A549 (cell line): ENCODE measurements at regions not wholly inside any gene's neighbourhood (a gene's known extent, or its start where the extent isn't known, plus 50 kb on each side); places are given as distances from the start of the nearest gene placed in this dataset.
"Not testable (repeated sequence)": the region's sequence is repeated elsewhere in the genome, so short reads cannot be mapped to it uniquely, and the experiment has no call there.

ENCODE experiments used
- ATAC-seq, 2 experiments: fragments of 200-7000 bp in 1 of 2; fragments of >200 bp in 1 of 2; cut with Nextera tagmentation in 1 of 2; cut with Tn5 transposase in 1 of 2; 3 replicates each; pipeline versions ENCODE4 v1.8.0 to v1.9.1; 2018 to 2020; ENCODE audit warnings: mild to moderate bottlenecking in 1 of 2, moderate library complexity in 1 of 2
- CTCF ChIA-PET: fragments of 300-600 bp; sonication (Branson Sonifier 250); formaldehyde crosslinking; extraction: SDS; loops from one replicate; lab custom pipeline; 2021; ENCODE audit warnings: antibody characterized with exemption, inconsistent platforms; lab: Yijun Ruan, JAX
- POLR2A ChIA-PET: fragments of 350-600 bp; formaldehyde crosslinking; extraction: SDS; loops from one replicate; lab custom pipeline; 2021; ENCODE audit warnings: antibody characterized with exemption, inconsistent platforms; lab: Yijun Ruan, JAX
- DNase-seq, 2 experiments: peaks; one replicate each; pipeline versions ENCODE4 v3.0.0 to v3.0.0-alpha.2; 2011 to 2016; ENCODE audit warnings: low read depth in 1 of 2, low spot score in 1 of 2
- FAIRE-seq: peaks from 2 replicates; lab custom pipeline; 2011; peaks lifted over from hg19 to GRCh38; lab: Jason Lieb, UNC
- H3K27ac ChIP-seq, 2 experiments: fragments of >200 bp; sonication (Bioruptor Twin); formaldehyde crosslinking; 3 replicates each; pipeline ENCODE4 v1.5.1; 2016 to 2017
- H3K4me1 ChIP-seq: fragments of >200 bp; sonication (Bioruptor Twin); formaldehyde crosslinking; 3 replicates; pipeline ENCODE4 v1.6.1; 2016
- H3K4me2 ChIP-seq: fragments of >200 bp; sonication (Bioruptor Twin); formaldehyde crosslinking; 3 replicates; pipeline ENCODE4 v1.6.1; 2016
- H3K4me3 ChIP-seq: fragments of >200 bp; sonication (Bioruptor Twin); formaldehyde crosslinking; 3 replicates; pipeline ENCODE4 v1.5.1; 2016
- H3K9me3 ChIP-seq: fragments of >200 bp; sonication (Bioruptor Twin); formaldehyde crosslinking; 3 replicates; pipeline ENCODE4 v1.6.1; 2016
- ATOH8 ChIP-seq: fragments of 250-450 bp; sonication (Bioruptor Pico); IDR thresholded peaks from 2 replicates; pipeline ENCODE4 v1.5.0; 2020; ENCODE audit warnings: low read depth, mild to moderate bottlenecking, moderate library complexity
- CBX2 ChIP-seq: fragments of 200-600 bp; sonication (generic); IDR thresholded peaks from 2 replicates; pipeline ENCODE4 v1.6.1; 2016; ENCODE audit warnings: low read depth, mild to moderate bottlenecking, borderline replicate concordance
- CBX8 ChIP-seq: fragments of 200-600 bp; sonication (generic); IDR thresholded peaks from 2 replicates; pipeline ENCODE4 v1.6.1; 2016
- CHD2 ChIP-seq: fragments of 150-350 bp; IDR thresholded peaks from 2 replicates; pipeline ENCODE4 v1.6.1; 2014; ENCODE audit warnings: low read length; ENCODE audit not compliant: partially characterized antibody
- CTCF ChIP-seq: fragments of >200 bp; sonication (Bioruptor Twin); formaldehyde crosslinking; IDR thresholded peaks from 3 replicates; pipeline ENCODE4 v1.5.1; 2016
- EHF ChIP-seq: fragments of 250-450 bp; sonication (Bioruptor Pico); IDR thresholded peaks from 2 replicates; pipeline ENCODE4 v1.5.0; 2020; ENCODE audit warnings: mild to moderate bottlenecking
- ESRRA ChIP-seq: fragments of 150-350 bp; IDR thresholded peaks from 2 replicates; pipeline ENCODE4 v1.6.1; 2014; ENCODE audit warnings: mild to moderate bottlenecking, low read length, borderline replicate concordance
- FOXS1 ChIP-seq: fragments of 250-450 bp; sonication (Bioruptor Pico); IDR thresholded peaks from 2 replicates; pipeline ENCODE4 v1.5.0; 2020; ENCODE audit warnings: mild to moderate bottlenecking, moderate library complexity
- HEYL ChIP-seq: fragments of 250-450 bp; sonication (Bioruptor Pico); IDR thresholded peaks from 2 replicates; pipeline ENCODE4 v1.8.0; 2021; ENCODE audit warnings: mild to moderate bottlenecking, moderate library complexity
- HMGXB4 ChIP-seq: fragments of 250-450 bp; sonication (Bioruptor Pico); IDR thresholded peaks from 2 replicates; pipeline ENCODE4 v1.5.0; 2021; ENCODE audit warnings: mild to moderate bottlenecking, moderate library complexity, borderline replicate concordance
- HOXB5 ChIP-seq: fragments of 250-450 bp; sonication (Bioruptor Pico); IDR thresholded peaks from 2 replicates; pipeline ENCODE4 v1.5.0; 2020; ENCODE audit warnings: mild to moderate bottlenecking, moderate library complexity
- NFE2L2 ChIP-seq: fragments of 150-350 bp; conservative IDR thresholded peaks from 2 replicates; pipeline ENCODE4 v1.6.1; 2014; ENCODE audit warnings: low read length
- NR3C1 ChIP-seq: fragments of >200 bp; sonication (Bioruptor Twin); formaldehyde crosslinking; IDR thresholded peaks from 3 replicates; pipeline ENCODE4 v1.6.1; 2017
- RARB ChIP-seq: fragments of 250-450 bp; sonication (Bioruptor Pico); IDR thresholded peaks from 2 replicates; pipeline ENCODE4 v1.8.0; 2021; ENCODE audit warnings: mild to moderate bottlenecking, moderate library complexity
- RCOR1 ChIP-seq: fragments of 150-350 bp; IDR thresholded peaks from 2 replicates; pipeline ENCODE4 v1.6.1; 2014; ENCODE audit warnings: antibody characterized with exemption, low read length, low read depth
- RFX5 ChIP-seq: fragments of 450-650 bp; IDR thresholded peaks from 2 replicates; pipeline ENCODE4 v1.7.1; 2014; ENCODE audit warnings: antibody characterized with exemption, mild to moderate bottlenecking, moderate library complexity
- TP53 ChIP-seq: fragments of 250-450 bp; sonication (Bioruptor Pico); IDR thresholded peaks from 2 replicates; pipeline ENCODE4 v1.5.0; 2021; ENCODE audit warnings: mild to moderate bottlenecking, moderate library complexity
- ZSCAN20 ChIP-seq: fragments of 250-450 bp; sonication (Bioruptor Pico); IDR thresholded peaks from 2 replicates; pipeline ENCODE4 v1.8.0; 2022; ENCODE audit warnings: mild to moderate bottlenecking, moderate library complexity
- WGBS: methylation state at CpG from one replicate; pipeline ENCODE4 v1.1.6; 2017; ENCODE audit errors: missing lambda C conversion rate; 5-methylcytosine and 5-hydroxymethylcytosine counted together

GRCh38 chr16:35154627-35155026, 1695.2 kb downstream of the TP53TG3F start:
- DNase-seq: no peak
- no peaks in the 10 kb centered on the region; the same call in 2 of the 3 replicates for H3K9me3 ChIP-seq
- FAIRE-seq: no peak
- H3K27ac ChIP-seq: no peak overlapping the region
- ChIA-PET CTCF (no interaction called here), POLR2A (no interaction called here)
- no peak overlapping the region for H3K4me3 ChIP-seq
- H3K4me1 ChIP-seq: no peaks in the 10 kb centered on the region
- no peak for ATAC-seq
- no peak for TF ChIP-seq ESRRA
- no peak for TF ChIP-seq RFX5
- TF ChIP-seq ATOH8 (CRISPR knock-in tag): no peak
- TF ChIP-seq EHF (CRISPR knock-in tag): no peak
- TF ChIP-seq HOXB5 (CRISPR knock-in tag): no peak
- TF ChIP-seq CHD2: no peak
- TF ChIP-seq FOXS1: no peak
- no peak for TF ChIP-seq HMGXB4 (CRISPR knock-in tag)
- no peak for TF ChIP-seq CBX2
- TF ChIP-seq NR3C1: no peak
- TF ChIP-seq RARB (CRISPR knock-in tag): no peak
- no peak for TF ChIP-seq TP53 (CRISPR knock-in tag)
- no peak for TF ChIP-seq CTCF
- TF ChIP-seq RCOR1: no peak
- TF ChIP-seq ZSCAN20 (CRISPR knock-in tag): no peak
- no peak for TF ChIP-seq CBX8
- no peak for TF ChIP-seq HEYL (CRISPR knock-in tag)
- TF ChIP-seq NFE2L2: no peak
- H3K4me2 ChIP-seq: no peak overlapping the region

- CTCF ChIA-PET, POLR2A ChIA-PET, DNase-seq, FAIRE-seq, H3K4me1 ChIP-seq, H3K9me3 ChIP-seq, H3K4me3 ChIP-seq, ATAC-seq, H3K4me2 ChIP-seq, H3K27ac ChIP-seq: not testable (repeated sequence)
- 35% methylated on average over 14 of the region's 15 CpGs for WGBS
These were observed 1698.1 kb downstream of the TP53TG3F start for GRCh38 chr16:35157549-35157948.

- H3K4me3 ChIP-seq, H3K4me1 ChIP-seq, ATAC-seq, CTCF ChIA-PET, H3K9me3 ChIP-seq, POLR2A ChIA-PET, FAIRE-seq, H3K27ac ChIP-seq, H3K4me2 ChIP-seq, DNase-seq: not testable (repeated sequence)
- WGBS: 46% methylated on average over 11 of the region's 14 CpGs
These were observed 1709.9 kb downstream of the TP53TG3F start for GRCh38 chr16:35169324-35169723.

GRCh38 chr16:35170061-35170460, 1710.6 kb downstream of the TP53TG3F start:
- H3K4me2 ChIP-seq, POLR2A ChIA-PET, H3K4me3 ChIP-seq, CTCF ChIA-PET, FAIRE-seq, ATAC-seq, H3K27ac ChIP-seq, H3K9me3 ChIP-seq, H3K4me1 ChIP-seq, DNase-seq: not testable (repeated sequence)
- whole genome bisulfite sequencing: 68% methylated on average over 32 of the region's 42 CpGs
